GM13977 (cell line): ENCODE measurements at regions not wholly inside any gene's neighbourhood (a gene's known extent, or its start where the extent isn't known, plus 50 kb on each side); places are given as distances from the start of the nearest gene placed in this dataset.

ENCODE experiments used
- DNase-seq: peaks from one replicate; pipeline ENCODE4 v3.0.0; 2012; ENCODE audit warnings: low spot score
- in situ Hi-C: fragments of 300-500 bp; cut with MboI; formaldehyde crosslinking; loops from one replicate; pipeline ENCODE4 v1.12.0; 2022; ENCODE audit warnings: low sequenced_read_pairs, low pct_unique_long_range_greater_than_20kb, mixed read lengths, inconsistent platforms; ENCODE audit not compliant: unreplicated experiment
- TF ChIP-seq, protein P1 (sequence below): IDR thresholded peaks from 2 replicates; pipeline ENCODE4 v1.5.1; 2012; ENCODE audit warnings: mild to moderate bottlenecking, control low read depth; ENCODE audit not compliant: insufficient read depth; ENCODE audit errors: extremely low read depth, missing control alignments

- DNase-seq = no peak
- TF ChIP-seq, protein P1, sequence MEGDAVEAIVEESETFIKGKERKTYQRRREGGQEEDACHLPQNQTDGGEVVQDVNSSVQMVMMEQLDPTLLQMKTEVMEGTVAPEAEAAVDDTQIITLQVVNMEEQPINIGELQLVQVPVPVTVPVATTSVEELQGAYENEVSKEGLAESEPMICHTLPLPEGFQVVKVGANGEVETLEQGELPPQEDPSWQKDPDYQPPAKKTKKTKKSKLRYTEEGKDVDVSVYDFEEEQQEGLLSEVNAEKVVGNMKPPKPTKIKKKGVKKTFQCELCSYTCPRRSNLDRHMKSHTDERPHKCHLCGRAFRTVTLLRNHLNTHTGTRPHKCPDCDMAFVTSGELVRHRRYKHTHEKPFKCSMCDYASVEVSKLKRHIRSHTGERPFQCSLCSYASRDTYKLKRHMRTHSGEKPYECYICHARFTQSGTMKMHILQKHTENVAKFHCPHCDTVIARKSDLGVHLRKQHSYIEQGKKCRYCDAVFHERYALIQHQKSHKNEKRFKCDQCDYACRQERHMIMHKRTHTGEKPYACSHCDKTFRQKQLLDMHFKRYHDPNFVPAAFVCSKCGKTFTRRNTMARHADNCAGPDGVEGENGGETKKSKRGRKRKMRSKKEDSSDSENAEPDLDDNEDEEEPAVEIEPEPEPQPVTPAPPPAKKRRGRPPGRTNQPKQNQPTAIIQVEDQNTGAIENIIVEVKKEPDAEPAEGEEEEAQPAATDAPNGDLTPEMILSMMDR = no peak
- in situ Hi-C loops = no loop called here
These were observed 972.2 kb upstream of the GHITM start for GRCh38 chr10:83167081-83167480.

- in situ Hi-C loops = no loop called here
- no peak for DNase-seq
- TF ChIP-seq, protein P1 = no peak
These were observed 962.4 kb upstream of the GHITM start for GRCh38 chr10:83176901-83177300.

DNA sequence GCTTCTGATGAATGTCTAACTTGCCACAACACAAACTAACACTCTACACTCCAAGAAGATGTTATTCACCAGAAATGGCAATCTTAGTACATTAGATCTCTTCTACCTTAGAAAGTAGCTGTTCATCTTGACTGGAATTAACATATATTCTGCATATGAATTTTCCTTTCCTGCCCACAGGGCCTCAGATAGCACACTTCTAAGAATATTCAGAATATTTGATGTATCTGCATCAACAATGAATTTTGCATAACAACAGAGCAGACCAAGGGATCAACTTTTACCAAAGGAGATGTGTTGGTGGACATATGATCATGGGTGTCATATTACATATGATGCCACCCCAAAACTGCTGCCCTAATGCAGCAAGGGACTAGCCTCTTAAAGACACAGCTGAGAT, 960.8 kb upstream of the GHITM start:
- no peak for DNase-seq
- TF ChIP-seq, protein P1 = no peak
- in situ Hi-C loops = no loop called here

DNA sequence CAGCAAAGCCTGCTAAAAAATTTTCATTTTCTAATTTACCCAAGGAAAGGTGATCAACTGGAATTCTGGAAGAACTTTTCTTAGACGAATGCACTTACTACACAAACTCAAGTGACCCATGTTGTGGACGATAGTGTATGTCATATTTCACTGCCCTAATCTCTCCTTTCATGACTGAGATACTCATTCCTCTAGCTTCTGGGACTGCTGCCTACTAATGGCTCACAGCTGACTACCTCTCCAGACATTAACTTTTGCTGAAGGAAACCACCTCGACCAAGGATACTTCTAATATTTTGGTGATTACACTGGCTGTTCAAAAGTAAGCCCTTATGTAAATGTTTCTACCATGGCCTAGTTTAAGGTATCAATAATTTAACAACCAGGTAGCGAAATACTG, 959.9 kb upstream of the GHITM start:
- TF ChIP-seq, protein P1 = no peak
- in situ Hi-C loops = no loop called here

DNA sequence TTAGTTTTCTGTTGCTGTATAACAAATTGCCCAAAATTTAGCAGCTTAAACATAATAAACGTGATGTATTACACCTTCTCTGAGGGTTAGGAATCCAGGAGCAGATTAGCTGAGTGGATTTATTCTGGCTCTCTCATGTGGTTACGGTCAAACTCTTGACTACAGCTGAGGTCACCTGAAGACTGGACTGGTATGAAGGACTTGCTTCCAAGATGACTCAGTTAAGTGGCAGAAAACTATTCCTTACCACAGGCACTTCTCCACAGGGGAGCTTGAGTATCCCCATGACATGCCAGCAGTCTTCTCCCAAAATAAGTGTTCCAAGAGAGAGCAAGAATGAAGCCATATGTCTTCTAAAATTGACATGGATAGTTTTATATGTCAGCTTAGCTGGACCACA, 957.2 kb upstream of the GHITM start:
- TF ChIP-seq, protein P1 = no peak
- DNase-seq = no peak
- in situ Hi-C loops = no loop called here

More for the DNA sequence above, 959.9 kb upstream of the GHITM start:
- DNase-seq = no peak

GRCh38 chr10:83184641-83185040, 954.7 kb upstream of the GHITM start:
- in situ Hi-C loops = no loop called here

More at GRCh38 chr10:83184641-83185040, 954.7 kb upstream of the GHITM start:
- no peak for DNase-seq
- TF ChIP-seq, protein P1 = no peak
